CD4-positive, alpha-beta memory T cell (primary cell): ENCODE measurements at regions not wholly inside any gene's neighbourhood (a gene's known extent, or its start where the extent isn't known, plus 50 kb on each side); places are given as distances from the start of the nearest gene placed in this dataset.

Experiments used
- CTCF ChIA-PET: fragments of 350-600 bp; sonication (Branson Sonifier 250); formaldehyde crosslinking; loops from one replicate; lab custom pipeline; 2021; ENCODE audit warnings: inconsistent platforms; ENCODE audit not compliant: partially characterized antibody; lab: Charles Lee
- POLR2A ChIA-PET: fragments of 350-600 bp; sonication (Branson Sonifier 250); formaldehyde crosslinking; loops from one replicate; lab custom pipeline; 2021; ENCODE audit not compliant: partially characterized antibody; lab: Charles Lee
- DNase-seq, 5 donors: peaks; one replicate each; pipeline versions ENCODE4 v3.0.0 to v3.0.0-alpha.2; 2020 to 2022; ENCODE audit warnings: mixed read lengths in 1 of 5
- H3K27ac ChIP-seq: one replicate; pipeline ENCODE4 v1.7.0; 2013; ENCODE audit warnings: low read depth, low read length
- H3K27me3 ChIP-seq: 2 replicates; pipeline ENCODE4 v1.7.0; 2013; ENCODE audit warnings: mild to moderate bottlenecking, low read length, moderate library complexity; ENCODE audit not compliant: insufficient read depth
- H3K36me3 ChIP-seq: 2 replicates; pipeline ENCODE4 v1.7.0; 2013; ENCODE audit warnings: mild to moderate bottlenecking, low read length, moderate library complexity; ENCODE audit not compliant: insufficient read depth
- H3K4me1 ChIP-seq: 2 replicates; pipeline ENCODE4 v1.7.0; 2013; ENCODE audit warnings: mild to moderate bottlenecking, low read length, moderate library complexity; ENCODE audit not compliant: insufficient read depth
- H3K4me3 ChIP-seq, 2 donors: one replicate each; pipeline ENCODE4 v1.7.0; 2013; ENCODE audit warnings: low read length in 2 of 2, mild to moderate bottlenecking in 1 of 2
- H3K9me3 ChIP-seq, 2 donors: one replicate each; pipeline ENCODE4 v1.7.0; 2013; ENCODE audit warnings: low read length in 2 of 2, control low read depth in 1 of 2; ENCODE audit not compliant: control insufficient read depth in 1 of 2
- H3K27ac Mint-ChIP-seq, 7 donors: one replicate each; pipeline ENCODE4 v1.8.0; 2020 to 2021; ENCODE audit warnings: mixed read lengths in 7 of 7, mild to moderate bottlenecking in 6 of 7, inconsistent platforms in 3 of 7, moderate library complexity in 3 of 7
- H3K27me3 Mint-ChIP-seq, 2 donors: one replicate each; pipeline ENCODE4 v1.8.0; 2020 to 2021; ENCODE audit warnings: mixed read lengths in 2 of 2
- H3K36me3 Mint-ChIP-seq, 2 donors: one replicate each; pipeline ENCODE4 v1.8.0; 2020 to 2021; ENCODE audit warnings: mixed read lengths in 2 of 2, inconsistent platforms in 1 of 2, mild to moderate bottlenecking in 1 of 2
- H3K4me1 Mint-ChIP-seq, 4 donors: one replicate each; pipeline ENCODE4 v1.8.0; 2020 to 2021; ENCODE audit warnings: mixed read lengths in 4 of 4, mild to moderate bottlenecking in 1 of 4
- H3K4me3 Mint-ChIP-seq, 8 donors: one replicate each; pipeline ENCODE4 v1.8.0; 2020 to 2021; ENCODE audit warnings: mixed read lengths in 8 of 8, mild to moderate bottlenecking in 7 of 8, moderate library complexity in 6 of 8, inconsistent platforms in 3 of 8
- H3K9me3 Mint-ChIP-seq, 8 donors: one replicate each; pipeline ENCODE4 v1.8.0; 2020 to 2021; ENCODE audit warnings: mixed read lengths in 8 of 8, mild to moderate bottlenecking in 5 of 8, inconsistent platforms in 3 of 8, moderate library complexity in 1 of 8
- intact Hi-C: fragments of 100-400 bp; cut with micrococcal nuclease; formaldehyde crosslinking; loops from one replicate; pipeline ENCODE4 v1.15.1; 2023

- Mint-ChIP-seq H3K9me3 (peaks cover 0 to 7% (median 2%) of the 10 kb centered on the region in 8 donors), H3K4me1 (no peaks in the 10 kb centered on the region), H3K27me3 (no peaks in the 10 kb centered on the region), H3K4me3 (no peak overlapping the region), H3K27ac (no peak overlapping the region), H3K36me3 (no peaks in the 10 kb centered on the region)
- no peaks in the 10 kb centered on the region for H3K27me3 ChIP-seq
- no peak overlapping the region for H3K4me3 ChIP-seq
- H3K4me1 ChIP-seq: no peaks in the 10 kb centered on the region
- POLR2A ChIA-PET: no interaction called here
- no peak for DNase-seq
- CTCF ChIA-PET: no interaction called here
- no peak overlapping the region for H3K27ac ChIP-seq
- H3K9me3 ChIP-seq: no peaks in the 10 kb centered on the region
- intact Hi-C loops: no loop called here
- H3K36me3 ChIP-seq: no peaks in the 10 kb centered on the region
Observed at GRCh38 chr9:102035929-102036328, 297.5 kb upstream of the GRIN3A start.

GRCh38 chr9:102032614-102033013 is 294.2 kb upstream of the GRIN3A start:
- Mint-ChIP-seq H3K4me3 (no peak overlapping the region), H3K4me1 (no peaks in the 10 kb centered on the region), H3K27ac (no peak overlapping the region), H3K27me3 (no peaks in the 10 kb centered on the region), H3K36me3 (no peaks in the 10 kb centered on the region), H3K9me3 (peaks cover 0 to 12% (median 2%) of the 10 kb centered on the region in 8 donors)
- no peaks in the 10 kb centered on the region for H3K36me3 ChIP-seq
- H3K27ac ChIP-seq: no peak overlapping the region
- DNase-seq: no peak
- H3K27me3 ChIP-seq: no peaks in the 10 kb centered on the region
- ChIA-PET POLR2A (no interaction called here), CTCF (no interaction called here)
- H3K4me3 ChIP-seq: no peak overlapping the region
- no peaks in the 10 kb centered on the region for H3K4me1 ChIP-seq
- peaks cover 0 to 3% of the 10 kb centered on the region in 2 donors for H3K9me3 ChIP-seq
- intact Hi-C loops: no loop called here

- Histone ChIP-seq H3K4me3 (no peak overlapping the region), H3K9me3 (no peaks in the 10 kb centered on the region), H3K27ac (no peak overlapping the region), H3K27me3 (no peaks in the 10 kb centered on the region), H3K4me1 (no peaks in the 10 kb centered on the region), H3K36me3 (no peaks in the 10 kb centered on the region)
- Mint-ChIP-seq H3K27me3 (no peaks in the 10 kb centered on the region), H3K27ac (no peak overlapping the region), H3K36me3 (no peaks in the 10 kb centered on the region), H3K4me1 (no peaks in the 10 kb centered on the region), H3K4me3 (no peak overlapping the region), H3K9me3 (peaks cover 0 to 4% (median under 1%) of the 10 kb centered on the region in 8 donors)
- ChIA-PET POLR2A (no interaction called here), CTCF (no interaction called here)
- intact Hi-C loops: no loop called here
- no peak for DNase-seq
Observed at GRCh38 chr9:102000956-102001355, 262.5 kb upstream of the GRIN3A start.

- H3K4me1 Mint-ChIP-seq: no peaks in the 10 kb centered on the region
- no peaks in the 10 kb centered on the region for H3K36me3 ChIP-seq
- no peak overlapping the region for H3K27ac Mint-ChIP-seq
- no peak for DNase-seq
- no peaks in the 10 kb centered on the region for H3K9me3 ChIP-seq
- no peak overlapping the region for H3K4me3 Mint-ChIP-seq
- intact Hi-C loops: loop anchor here (10.0 kb wide), 1 partner anchor 55 kb away; no protein-coding TSS in a partner anchor
- H3K36me3 Mint-ChIP-seq: no peaks in the 10 kb centered on the region
- peaks cover 0 to 4% (median under 1%) of the 10 kb centered on the region in 8 donors for H3K9me3 Mint-ChIP-seq
- no peaks in the 10 kb centered on the region for H3K27me3 ChIP-seq
- no peak overlapping the region for H3K27ac ChIP-seq
- ChIA-PET POLR2A (no interaction called here), CTCF (no interaction called here)
- H3K27me3 Mint-ChIP-seq: no peaks in the 10 kb centered on the region
- H3K4me3 ChIP-seq: no peak overlapping the region
- H3K4me1 ChIP-seq: no peaks in the 10 kb centered on the region
Observed at GRCh38 chr9:101999441-101999840, 261.0 kb upstream of the GRIN3A start.

GRCh38 chr9:101995231-101995630 is 256.8 kb upstream of the GRIN3A start:
- H3K27ac ChIP-seq: no peak overlapping the region
- no peak overlapping the region for H3K27ac Mint-ChIP-seq
- H3K27me3 Mint-ChIP-seq: no peaks in the 10 kb centered on the region
- no peaks in the 10 kb centered on the region for H3K4me1 ChIP-seq
- H3K36me3 ChIP-seq: no peaks in the 10 kb centered on the region
- no peaks in the 10 kb centered on the region for H3K9me3 ChIP-seq
- ChIA-PET CTCF (no interaction called here), POLR2A (no interaction called here)
- no peak for DNase-seq
- H3K4me3 ChIP-seq: no peak overlapping the region
- no peaks in the 10 kb centered on the region for H3K4me1 Mint-ChIP-seq
- no peaks in the 10 kb centered on the region for H3K27me3 ChIP-seq
- intact Hi-C loops: loop anchor here (10.0 kb wide), 1 partner anchor 60 kb away; no protein-coding TSS in a partner anchor
- peaks cover 0 to 4% (median 0%) of the 10 kb centered on the region in 8 donors for H3K9me3 Mint-ChIP-seq
- H3K4me3 Mint-ChIP-seq: no peak overlapping the region
- no peaks in the 10 kb centered on the region for H3K36me3 Mint-ChIP-seq

GRCh38 chr9:101993771-101994170 is 255.3 kb upstream of the GRIN3A start:
- H3K4me3 Mint-ChIP-seq: no peak overlapping the region
- Histone ChIP-seq H3K9me3 (no peaks in the 10 kb centered on the region), H3K27me3 (no peaks in the 10 kb centered on the region), H3K4me3 (no peak overlapping the region), H3K36me3 (no peaks in the 10 kb centered on the region), H3K4me1 (no peaks in the 10 kb centered on the region), H3K27ac (no peak overlapping the region)
- no peak overlapping the region for H3K27ac Mint-ChIP-seq
- ChIA-PET POLR2A (no interaction called here), CTCF (interaction anchor here (1.3 kb wide), 1 partner anchor 12 kb away, joined by 3 read pairs; no protein-coding TSS in a partner anchor)
- no peaks in the 10 kb centered on the region for H3K27me3 Mint-ChIP-seq
- H3K4me1 Mint-ChIP-seq: no peaks in the 10 kb centered on the region
- DNase-seq: no peak
- H3K36me3 Mint-ChIP-seq: no peaks in the 10 kb centered on the region
- intact Hi-C loops: loop anchor here (10.0 kb wide), 1 partner anchor 61 kb away; no protein-coding TSS in a partner anchor
- H3K9me3 Mint-ChIP-seq: peaks cover 0 to 4% (median 0%) of the 10 kb centered on the region in 8 donors

- POLR2A ChIA-PET: no interaction called here
Observed at GRCh38 chr9:101991926-101992325, 253.5 kb upstream of the GRIN3A start.

More at GRCh38 chr9:101991926-101992325, 253.5 kb upstream of the GRIN3A start:
- CTCF ChIA-PET: no interaction called here
- Histone ChIP-seq H3K4me1 (no peaks in the 10 kb centered on the region), H3K36me3 (no peaks in the 10 kb centered on the region), H3K27ac (no peak overlapping the region), H3K9me3 (no peaks in the 10 kb centered on the region), H3K27me3 (no peaks in the 10 kb centered on the region), H3K4me3 (no peak overlapping the region)
- H3K9me3 Mint-ChIP-seq: peaks cover 0 to 2% (median 0%) of the 10 kb centered on the region in 8 donors
- no peaks in the 10 kb centered on the region for H3K36me3 Mint-ChIP-seq
- H3K27me3 Mint-ChIP-seq: no peaks in the 10 kb centered on the region
- intact Hi-C loops: loop anchor here (10.0 kb wide), 1 partner anchor 63 kb away; no protein-coding TSS in a partner anchor
- no peak overlapping the region for H3K4me3 Mint-ChIP-seq
- no peak for DNase-seq
- H3K4me1 Mint-ChIP-seq: no peaks in the 10 kb centered on the region
- no peak overlapping the region for H3K27ac Mint-ChIP-seq
